ENCODE measurements at regions not wholly inside any gene's neighbourhood (a gene's known extent, or its start where the extent isn't known, plus 50 kb on each side); places are given as distances from the start of the nearest gene placed in this dataset.

DNA sequence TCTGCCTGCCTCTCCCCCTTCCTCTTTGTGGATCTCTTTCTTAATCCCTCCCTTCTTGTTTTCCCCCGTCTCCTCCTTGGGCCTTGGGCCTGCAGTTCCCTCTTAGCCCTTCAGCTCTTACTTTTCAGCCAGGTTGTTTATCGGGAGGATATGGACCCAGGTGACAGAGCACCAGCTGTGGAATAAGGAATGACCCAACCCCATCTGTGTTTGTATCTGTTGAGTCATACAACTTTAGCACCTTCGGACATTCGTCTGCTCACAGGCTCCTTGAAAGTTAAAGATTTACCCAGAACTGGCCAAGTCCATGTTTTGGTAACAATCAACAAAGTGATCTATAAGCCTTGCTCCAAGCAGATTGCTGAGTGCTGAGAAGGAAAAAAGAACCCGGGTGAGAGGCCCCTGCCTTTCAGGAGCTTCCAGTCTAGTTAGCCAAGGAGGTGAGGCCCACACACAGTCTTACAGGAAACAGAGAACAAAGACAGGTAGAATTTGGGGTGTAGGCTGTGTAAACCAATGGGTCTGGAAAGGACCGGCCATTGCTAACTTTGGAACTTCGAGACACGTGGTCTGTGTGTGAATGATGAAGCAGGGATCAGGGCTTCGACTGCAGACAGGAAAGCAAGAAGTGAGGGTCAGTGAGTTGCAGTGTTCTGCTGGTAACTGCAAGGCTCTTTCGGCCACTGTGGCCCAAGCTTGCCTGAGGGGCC lies 66.7 kb upstream of the F3 start:
- intact Hi-C loops (cut with micrococcal nuclease) = loop anchor here (10.0 kb wide), 1 partner anchor 763 kb away; no protein-coding TSS in a partner anchor
- Histone ChIP-seq H3K4me3 (ENCODE audit: low read length) (no peak overlapping the region), H3K9me3 (ENCODE audit: control insufficient read depth, insufficient read depth, low read length) (no peaks in the 10 kb centered on the region), H3K36me3 (ENCODE audit: control insufficient read depth, insufficient read depth, low read length) (no peaks in the 10 kb centered on the region), H3K27ac (ENCODE audit: low read length) (no peak overlapping the region), H3K27me3 (ENCODE audit: control insufficient read depth, insufficient read depth, low read length) (peaks cover 15% of the 10 kb centered on the region), H3K4me1 (ENCODE audit: control insufficient read depth, insufficient read depth, low read length) (peaks cover 1% of the 10 kb centered on the region)
- Mint-ChIP-seq H3K4me1 (peaks cover 10 to 11% of the 10 kb centered on the region in 2 donors), H3K27ac (no peak overlapping the region), H3K9me3 (no peaks in the 10 kb centered on the region), H3K4me3 (no peak overlapping the region), H3K36me3 (no peaks in the 10 kb centered on the region), H3K27me3 (ENCODE audit: low read depth in 2 of 2) (peaks cover 58 to 65% of the 10 kb centered on the region in 2 donors)
- TF ChIP-seq, protein P1, sequence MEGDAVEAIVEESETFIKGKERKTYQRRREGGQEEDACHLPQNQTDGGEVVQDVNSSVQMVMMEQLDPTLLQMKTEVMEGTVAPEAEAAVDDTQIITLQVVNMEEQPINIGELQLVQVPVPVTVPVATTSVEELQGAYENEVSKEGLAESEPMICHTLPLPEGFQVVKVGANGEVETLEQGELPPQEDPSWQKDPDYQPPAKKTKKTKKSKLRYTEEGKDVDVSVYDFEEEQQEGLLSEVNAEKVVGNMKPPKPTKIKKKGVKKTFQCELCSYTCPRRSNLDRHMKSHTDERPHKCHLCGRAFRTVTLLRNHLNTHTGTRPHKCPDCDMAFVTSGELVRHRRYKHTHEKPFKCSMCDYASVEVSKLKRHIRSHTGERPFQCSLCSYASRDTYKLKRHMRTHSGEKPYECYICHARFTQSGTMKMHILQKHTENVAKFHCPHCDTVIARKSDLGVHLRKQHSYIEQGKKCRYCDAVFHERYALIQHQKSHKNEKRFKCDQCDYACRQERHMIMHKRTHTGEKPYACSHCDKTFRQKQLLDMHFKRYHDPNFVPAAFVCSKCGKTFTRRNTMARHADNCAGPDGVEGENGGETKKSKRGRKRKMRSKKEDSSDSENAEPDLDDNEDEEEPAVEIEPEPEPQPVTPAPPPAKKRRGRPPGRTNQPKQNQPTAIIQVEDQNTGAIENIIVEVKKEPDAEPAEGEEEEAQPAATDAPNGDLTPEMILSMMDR (IDR thresholded peaks at IDR 0.05) = no peak
- WGBS (ENCODE audit: insufficient coverage) = 78% methylated on average over 10 of the region's 10 CpGs
- ATAC-seq = no peak
- no peak for DNase-seq

DNA sequence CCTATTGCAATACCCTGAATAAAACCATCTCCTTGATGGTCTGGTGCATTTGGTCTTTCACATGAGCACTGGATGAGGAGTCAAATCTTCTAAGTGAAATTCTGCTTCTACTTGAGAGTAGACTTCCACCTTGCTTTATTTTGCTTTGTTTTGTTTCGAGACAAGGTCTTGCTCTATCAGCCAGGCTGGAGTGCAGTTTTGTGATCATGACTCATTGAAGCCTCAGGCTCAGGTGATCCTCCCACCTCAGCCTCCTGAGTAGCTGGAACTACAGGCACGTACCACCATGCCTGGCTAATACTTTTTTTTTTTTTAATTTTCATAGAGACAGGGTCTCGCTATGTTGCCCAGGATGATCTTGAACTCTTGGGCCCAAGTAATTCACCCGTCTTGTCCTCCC lies 65.8 kb upstream of the F3 start:
- H3K36me3 Mint-ChIP-seq = no peaks in the 10 kb centered on the region
- TF ChIP-seq, protein P1 (IDR thresholded peaks at IDR 0.05) = no peak
- no peaks in the 10 kb centered on the region for H3K9me3 Mint-ChIP-seq
- H3K4me1 Mint-ChIP-seq = peaks cover 15 to 19% of the 10 kb centered on the region in 2 donors
- DNase-seq (no peak), ATAC-seq (no peak)
- H3K27ac Mint-ChIP-seq = no peak overlapping the region
- Histone ChIP-seq H3K27ac (ENCODE audit: low read length) (no peak overlapping the region), H3K27me3 (ENCODE audit: control insufficient read depth, insufficient read depth, low read length) (peaks cover 18% of the 10 kb centered on the region), H3K36me3 (ENCODE audit: control insufficient read depth, insufficient read depth, low read length) (no peaks in the 10 kb centered on the region), H3K4me3 (ENCODE audit: low read length) (no peak overlapping the region), H3K9me3 (ENCODE audit: control insufficient read depth, insufficient read depth, low read length) (no peaks in the 10 kb centered on the region), H3K4me1 (ENCODE audit: control insufficient read depth, insufficient read depth, low read length) (peaks cover 4% of the 10 kb centered on the region)
- intact Hi-C loops (cut with micrococcal nuclease) = loop anchor here (10.0 kb wide), 1 partner anchor 763 kb away; no protein-coding TSS in a partner anchor
- H3K4me3 Mint-ChIP-seq = no peak overlapping the region
- 90% methylated on average over 4 of the region's 4 CpGs for WGBS (ENCODE audit: insufficient coverage)
- H3K27me3 Mint-ChIP-seq (ENCODE audit: low read depth in 2 of 2) = peaks cover 57 to 74% of the 10 kb centered on the region in 2 donors

DNA sequence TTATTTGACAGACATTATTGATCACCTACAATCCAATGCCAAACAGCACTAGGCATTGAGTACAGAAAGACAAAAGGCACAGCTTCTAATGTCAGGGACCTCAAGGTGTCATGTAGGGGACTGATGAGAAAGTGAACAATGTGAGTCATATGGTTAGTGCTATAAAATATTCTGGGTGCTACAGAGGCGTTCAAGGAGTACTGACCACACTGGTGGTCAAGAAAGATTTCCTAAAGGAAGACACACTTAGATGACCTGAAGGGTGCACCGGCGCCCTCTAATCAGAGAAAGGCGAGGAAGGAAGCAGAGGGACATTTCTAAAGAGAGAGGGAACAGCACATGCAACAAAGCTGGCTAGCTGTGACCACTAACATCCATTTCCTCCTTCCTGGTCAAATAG lies 64.9 kb upstream of the F3 start:
- TF ChIP-seq, protein P1 (IDR thresholded peaks at IDR 0.05) = no peak
- ATAC-seq = no peak
- Mint-ChIP-seq H3K9me3 (no peaks in the 10 kb centered on the region), H3K4me1 (peaks cover 23 to 28% of the 10 kb centered on the region in 2 donors), H3K4me3 (no peak overlapping the region), H3K27me3 (ENCODE audit: low read depth in 2 of 2) (peaks cover 66 to 84% of the 10 kb centered on the region in 2 donors), H3K27ac (no peak overlapping the region), H3K36me3 (no peaks in the 10 kb centered on the region)
- no peak overlapping the region for H3K27ac ChIP-seq (ENCODE audit: low read length)
- peaks cover 24% of the 10 kb centered on the region for H3K27me3 ChIP-seq (ENCODE audit: control insufficient read depth, insufficient read depth, low read length)
- no peaks in the 10 kb centered on the region for H3K36me3 ChIP-seq (ENCODE audit: control insufficient read depth, insufficient read depth, low read length)
- DNase-seq = no peak
- no peaks in the 10 kb centered on the region for H3K9me3 ChIP-seq (ENCODE audit: control insufficient read depth, insufficient read depth, low read length)
- peaks cover 11% of the 10 kb centered on the region for H3K4me1 ChIP-seq (ENCODE audit: control insufficient read depth, insufficient read depth, low read length)
- intact Hi-C loops (cut with micrococcal nuclease) = loop anchor here (10.0 kb wide), 1 partner anchor 762 kb away; no protein-coding TSS in a partner anchor
- H3K4me3 ChIP-seq (ENCODE audit: low read length) = no peak overlapping the region
- WGBS (ENCODE audit: insufficient coverage) = 91% methylated on average over 4 of the region's 4 CpGs
